ENCODE measurements at regions not wholly inside any gene's neighbourhood (a gene's known extent, or its start where the extent isn't known, plus 50 kb on each side); places are given as distances from the start of the nearest gene placed in this dataset.

- Histone ChIP-seq H3K9ac (no peak overlapping the region), H3K79me2 (ENCODE audit: insufficient read depth, low read depth) (no peaks in the 10 kb centered on the region), H2AFZ (ENCODE audit: low read depth) (no peak overlapping the region), H3K27me3 (ENCODE audit: insufficient read depth, low read depth) (no peaks in the 10 kb centered on the region), H4K20me1 (ENCODE audit: insufficient read depth) (no peaks in the 10 kb centered on the region), H3K4me3 (IDR thresholded peaks at IDR 0.05; ENCODE audit: insufficient read depth, low read depth, low read length) (no peak overlapping the region), H3K4me1 (ENCODE audit: low read depth, poor library complexity, severe bottlenecking) (peaks cover 9% of the 10 kb centered on the region), H3K27ac (no peak overlapping the region), H3K36me3 (ENCODE audit: insufficient read depth) (no peaks in the 10 kb centered on the region), H3K4me2 (no peak overlapping the region)
- TF ChIP-seq CTCF (conservative IDR thresholded peaks at IDR 0.05; ENCODE audit: low read depth, low read length) = no peak
These were observed 389.5 kb downstream of the HTR1A start for GRCh38 chr5:63572740-63573139.

- Histone ChIP-seq H4K20me1 (ENCODE audit: insufficient read depth) (no peaks in the 10 kb centered on the region), H3K79me2 (ENCODE audit: insufficient read depth, low read depth) (no peaks in the 10 kb centered on the region), H3K9ac (no peak overlapping the region), H3K36me3 (ENCODE audit: insufficient read depth) (no peaks in the 10 kb centered on the region), H3K4me3 (IDR thresholded peaks at IDR 0.05; ENCODE audit: insufficient read depth, low read depth, low read length) (no peak overlapping the region), H3K4me1 (ENCODE audit: low read depth, poor library complexity, severe bottlenecking) (peaks cover 9% of the 10 kb centered on the region), H3K27me3 (ENCODE audit: insufficient read depth, low read depth) (no peaks in the 10 kb centered on the region), H3K4me2 (no peak overlapping the region), H3K27ac (no peak overlapping the region), H2AFZ (ENCODE audit: low read depth) (no peak overlapping the region)
- TF ChIP-seq CTCF (conservative IDR thresholded peaks at IDR 0.05; ENCODE audit: low read depth, low read length) = no peak
These were observed 391.5 kb downstream of the HTR1A start for GRCh38 chr5:63570752-63571151.

GRCh38 chr5:63564789-63565188 lies 397.5 kb downstream of the HTR1A start:
- H3K4me2 ChIP-seq = no peak overlapping the region
- H2AFZ ChIP-seq (ENCODE audit: low read depth) = no peak overlapping the region
- no peaks in the 10 kb centered on the region for H3K79me2 ChIP-seq (ENCODE audit: insufficient read depth, low read depth)
- no peaks in the 10 kb centered on the region for H3K36me3 ChIP-seq (ENCODE audit: insufficient read depth)
- H4K20me1 ChIP-seq (ENCODE audit: insufficient read depth) = no peaks in the 10 kb centered on the region
- TF ChIP-seq CTCF (conservative IDR thresholded peaks at IDR 0.05; ENCODE audit: low read depth, low read length) = no peak
- H3K9ac ChIP-seq = no peak overlapping the region
- no peak overlapping the region for H3K27ac ChIP-seq
- H3K4me1 ChIP-seq (ENCODE audit: low read depth, poor library complexity, severe bottlenecking) = peaks cover 6% of the 10 kb centered on the region
- H3K27me3 ChIP-seq (ENCODE audit: insufficient read depth, low read depth) = no peaks in the 10 kb centered on the region
- H3K4me3 ChIP-seq (IDR thresholded peaks at IDR 0.05; ENCODE audit: insufficient read depth, low read depth, low read length) = no peak overlapping the region

- H4K20me1 ChIP-seq (ENCODE audit: insufficient read depth) = no peaks in the 10 kb centered on the region
- H3K9ac ChIP-seq = peak overlapping the region; percentile 57
- H3K79me2 ChIP-seq (ENCODE audit: insufficient read depth, low read depth) = no peaks in the 10 kb centered on the region
- peaks cover 6% of the 10 kb centered on the region for H3K4me1 ChIP-seq (ENCODE audit: low read depth, poor library complexity, severe bottlenecking)
- peak overlapping the region; percentile 34 for H3K27ac ChIP-seq
- H3K36me3 ChIP-seq (ENCODE audit: insufficient read depth) = no peaks in the 10 kb centered on the region
- peak overlapping the region; percentile 94 for H2AFZ ChIP-seq (ENCODE audit: low read depth)
- TF ChIP-seq CTCF (conservative IDR thresholded peaks at IDR 0.05; ENCODE audit: low read depth, low read length) = no peak
- H3K27me3 ChIP-seq (ENCODE audit: insufficient read depth, low read depth) = no peaks in the 10 kb centered on the region
- peak overlapping the region; percentile 81 for H3K4me2 ChIP-seq
- no peak overlapping the region for H3K4me3 ChIP-seq (IDR thresholded peaks at IDR 0.05; ENCODE audit: insufficient read depth, low read depth, low read length)
These were observed 399.0 kb downstream of the HTR1A start for GRCh38 chr5:63563008-63563917.
